Bronchial epithelial cell (primary cell): ENCODE measurements at regions not wholly inside any gene's neighbourhood (a gene's known extent, or its start where the extent isn't known, plus 50 kb on each side); places are given as distances from the start of the nearest gene placed in this dataset.
"Not testable (repeated sequence)": the region's sequence is repeated elsewhere in the genome, so short reads cannot be mapped to it uniquely, and the experiment has no call there.

Source experiments
- DNase-seq: peaks from one replicate; pipeline ENCODE4 v3.0.0-alpha.2; 2010; ENCODE audit warnings: low read depth
- FAIRE-seq: peaks from 2 replicates; lab custom pipeline; 2011; peaks lifted over from hg19 to GRCh38; lab: Jason Lieb, UNC
- H3K27me3 ChIP-seq: 2 replicates; pipeline ENCODE4 v1.5.1; 2011; ENCODE audit warnings: low read length; ENCODE audit not compliant: control insufficient read depth, insufficient read depth
- H3K36me3 ChIP-seq: 2 replicates; pipeline ENCODE4 v1.5.1; 2011; ENCODE audit warnings: low read length; ENCODE audit not compliant: control insufficient read depth, insufficient read depth
- H3K4me3 ChIP-seq: 2 replicates; pipeline ENCODE4 v1.5.1; 2011; ENCODE audit warnings: mild to moderate bottlenecking, low read depth, low read length, control low read depth
- TF ChIP-seq, protein P1 (sequence below): IDR thresholded peaks from 2 replicates; pipeline ENCODE4 v1.5.1; 2011; ENCODE audit warnings: mild to moderate bottlenecking, moderate library complexity, low read length, control low read depth, inconsistent platforms; ENCODE audit not compliant: insufficient read depth, severe bottlenecking

DNA sequence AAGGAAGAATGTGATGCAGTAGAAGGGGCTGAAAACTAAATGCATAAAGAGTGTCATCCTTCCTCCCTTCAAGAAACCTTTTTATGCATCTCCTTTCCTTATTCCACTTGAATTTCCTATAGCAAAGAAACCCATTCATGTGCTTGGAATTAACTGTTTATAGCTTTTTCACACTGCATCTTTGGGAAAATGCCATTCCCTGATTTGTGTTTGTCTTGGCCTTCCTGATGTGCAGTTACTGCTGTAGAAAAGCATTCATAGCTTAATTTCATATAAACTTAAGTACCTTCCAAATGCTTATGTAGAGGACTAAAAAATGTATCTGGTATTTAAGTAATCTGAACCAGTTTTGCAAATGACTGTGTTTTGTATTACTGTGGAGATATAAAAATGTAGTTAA lies 61.8 kb downstream of the SDR9C7 start:
- Histone ChIP-seq H3K36me3 (no peaks in the 10 kb centered on the region), H3K4me3 (no peak overlapping the region), H3K27me3 (no peaks in the 10 kb centered on the region)
- TF ChIP-seq, protein P1, sequence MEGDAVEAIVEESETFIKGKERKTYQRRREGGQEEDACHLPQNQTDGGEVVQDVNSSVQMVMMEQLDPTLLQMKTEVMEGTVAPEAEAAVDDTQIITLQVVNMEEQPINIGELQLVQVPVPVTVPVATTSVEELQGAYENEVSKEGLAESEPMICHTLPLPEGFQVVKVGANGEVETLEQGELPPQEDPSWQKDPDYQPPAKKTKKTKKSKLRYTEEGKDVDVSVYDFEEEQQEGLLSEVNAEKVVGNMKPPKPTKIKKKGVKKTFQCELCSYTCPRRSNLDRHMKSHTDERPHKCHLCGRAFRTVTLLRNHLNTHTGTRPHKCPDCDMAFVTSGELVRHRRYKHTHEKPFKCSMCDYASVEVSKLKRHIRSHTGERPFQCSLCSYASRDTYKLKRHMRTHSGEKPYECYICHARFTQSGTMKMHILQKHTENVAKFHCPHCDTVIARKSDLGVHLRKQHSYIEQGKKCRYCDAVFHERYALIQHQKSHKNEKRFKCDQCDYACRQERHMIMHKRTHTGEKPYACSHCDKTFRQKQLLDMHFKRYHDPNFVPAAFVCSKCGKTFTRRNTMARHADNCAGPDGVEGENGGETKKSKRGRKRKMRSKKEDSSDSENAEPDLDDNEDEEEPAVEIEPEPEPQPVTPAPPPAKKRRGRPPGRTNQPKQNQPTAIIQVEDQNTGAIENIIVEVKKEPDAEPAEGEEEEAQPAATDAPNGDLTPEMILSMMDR: no peak
- no peak for DNase-seq
- FAIRE-seq: no peak

DNA sequence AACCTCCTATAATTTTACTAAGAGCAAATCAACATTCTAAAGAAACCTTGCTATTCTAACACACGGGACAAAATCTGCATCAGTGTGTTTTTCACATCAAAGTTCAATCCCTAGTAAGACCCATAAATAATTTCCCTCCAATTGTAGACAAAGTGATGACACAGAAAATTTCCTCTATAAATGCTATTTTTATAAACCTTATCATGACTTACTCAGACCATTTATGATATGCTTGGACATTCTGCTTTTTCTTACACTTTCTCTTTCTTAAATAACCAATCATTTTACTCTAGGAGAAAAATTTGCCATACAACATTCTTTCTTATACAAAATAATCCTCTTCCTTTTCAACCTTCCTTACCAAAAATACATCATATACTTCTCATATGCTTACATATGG lies 67.0 kb downstream of the SDR9C7 start:
- FAIRE-seq (no peak), DNase-seq (no peak)
- Histone ChIP-seq H3K27me3 (no peaks in the 10 kb centered on the region), H3K4me3 (no peak overlapping the region), H3K36me3 (no peaks in the 10 kb centered on the region)
- TF ChIP-seq, protein P1: no peak

GRCh38 chr12:56866493-56866892 lies 67.7 kb downstream of the SDR9C7 start:
- no peak for FAIRE-seq
- Histone ChIP-seq H3K27me3 (no peaks in the 10 kb centered on the region), H3K4me3 (no peak overlapping the region), H3K36me3 (no peaks in the 10 kb centered on the region)
- TF ChIP-seq, protein P1: no peak
- no peak for DNase-seq

DNA sequence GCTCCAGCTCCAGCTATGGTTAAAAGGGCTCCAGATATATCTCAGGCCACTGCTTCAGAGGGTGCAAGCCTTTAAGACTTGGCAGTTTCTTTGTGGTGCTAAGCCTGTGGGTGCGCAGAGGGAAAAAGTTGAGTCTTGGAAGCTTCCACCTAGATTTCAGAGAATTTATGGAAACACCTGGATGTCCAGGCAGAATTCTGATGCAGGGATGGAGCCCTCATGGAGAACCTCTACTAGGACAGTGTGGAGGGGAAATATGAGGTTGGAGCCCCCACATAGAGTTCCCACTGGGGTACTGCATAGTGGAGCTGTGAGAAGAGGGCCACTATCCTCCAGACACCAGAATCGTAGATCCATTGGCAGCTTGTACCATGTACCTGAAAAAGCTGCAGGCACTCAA lies 69.9 kb downstream of the SDR9C7 start:
- no peak for DNase-seq
- H3K4me3 ChIP-seq: no peak overlapping the region
- TF ChIP-seq, protein P1: no peak
- H3K36me3 ChIP-seq: no peaks in the 10 kb centered on the region
- no peaks in the 10 kb centered on the region for H3K27me3 ChIP-seq
- no peak for FAIRE-seq

DNA sequence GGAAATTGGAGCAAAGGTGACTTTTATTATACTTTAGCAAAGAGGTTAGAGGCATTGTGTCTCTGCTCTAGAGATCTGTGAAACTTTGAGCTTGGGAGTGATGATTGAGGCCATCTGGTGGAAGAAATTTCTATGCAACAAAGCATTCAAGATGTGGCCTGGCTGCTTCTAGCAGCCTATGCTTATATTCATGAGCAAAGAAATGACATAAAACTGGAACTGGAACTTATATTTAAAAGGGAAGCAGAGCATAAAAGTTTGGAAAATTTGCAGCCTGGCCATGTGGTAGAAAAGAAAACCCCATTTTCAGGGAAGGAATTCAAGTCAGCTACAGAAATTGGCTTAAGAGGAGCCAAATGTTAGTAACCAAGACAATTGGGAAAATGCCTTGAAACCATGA lies 70.4 kb downstream of the SDR9C7 start:
- DNase-seq: no peak

DNA sequence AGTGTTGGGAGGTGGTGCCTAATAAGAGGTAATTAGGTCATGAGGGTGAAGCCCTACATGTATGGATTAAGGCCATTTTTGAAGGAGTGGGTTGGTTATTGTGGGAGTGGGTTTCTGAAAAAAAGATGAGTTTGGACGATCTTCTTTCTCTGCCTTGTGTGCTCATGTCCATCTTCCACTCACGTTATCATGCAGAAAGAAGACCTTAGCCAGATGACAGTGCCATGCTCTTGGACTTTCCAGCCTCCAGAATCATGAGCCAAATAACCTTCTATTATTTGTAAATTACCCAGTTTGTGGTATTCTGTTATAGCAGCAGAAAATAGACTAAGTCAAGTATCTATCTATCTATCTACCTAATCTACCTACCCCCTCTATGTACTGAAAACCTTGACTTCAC lies 71.9 kb downstream of the SDR9C7 start:
- Histone ChIP-seq H3K27me3 (no peaks in the 10 kb centered on the region), H3K4me3 (no peak overlapping the region), H3K36me3 (no peaks in the 10 kb centered on the region)
- DNase-seq: no peak
- TF ChIP-seq, protein P1: no peak
- FAIRE-seq: no peak

More for the DNA sequence above, 70.4 kb downstream of the SDR9C7 start:
- H3K36me3 ChIP-seq: no peaks in the 10 kb centered on the region
- H3K27me3 ChIP-seq: no peaks in the 10 kb centered on the region
- H3K4me3 ChIP-seq: no peak overlapping the region
- FAIRE-seq: no peak
- TF ChIP-seq, protein P1: no peak

DNA sequence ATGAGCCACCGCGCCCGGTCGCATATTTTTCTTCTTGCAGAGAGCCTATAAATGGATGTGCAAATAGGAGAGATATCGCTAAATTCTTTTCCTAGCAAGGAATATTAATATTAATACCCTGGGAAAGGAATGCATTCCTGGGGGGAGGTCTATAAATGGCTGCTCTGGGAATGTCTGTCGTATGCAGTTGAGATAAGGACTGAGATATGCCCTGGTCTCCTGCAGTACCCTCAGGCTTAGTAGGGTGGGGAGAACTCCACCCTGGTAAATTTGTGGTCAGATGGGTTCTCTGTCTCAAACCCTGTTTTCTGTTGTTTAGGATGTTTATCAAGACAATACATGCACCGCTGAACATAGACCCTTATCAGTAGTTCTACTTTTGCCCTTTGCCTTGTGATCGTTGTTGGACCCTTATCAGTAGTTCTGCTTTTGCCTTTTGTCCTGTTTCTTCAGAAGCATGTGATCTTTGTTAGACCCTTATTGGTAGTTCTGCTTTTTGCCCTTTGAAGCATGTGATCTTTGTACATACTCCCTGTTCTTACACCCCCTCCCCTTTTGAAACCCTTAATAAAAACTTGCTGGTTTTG lies 80.7 kb downstream of the SDR9C7 start:
- not testable (repeated sequence) for H3K36me3 ChIP-seq, DNase-seq, H3K27me3 ChIP-seq, H3K4me3 ChIP-seq, FAIRE-seq
